ENCODE measurements at regions not wholly inside any gene's neighbourhood (a gene's known extent, or its start where the extent isn't known, plus 50 kb on each side); places are given as distances from the start of the nearest gene placed in this dataset.
"Not testable (repeated sequence)": the region's sequence is repeated elsewhere in the genome, so short reads cannot be mapped to it uniquely, and the experiment has no call there.

DNA sequence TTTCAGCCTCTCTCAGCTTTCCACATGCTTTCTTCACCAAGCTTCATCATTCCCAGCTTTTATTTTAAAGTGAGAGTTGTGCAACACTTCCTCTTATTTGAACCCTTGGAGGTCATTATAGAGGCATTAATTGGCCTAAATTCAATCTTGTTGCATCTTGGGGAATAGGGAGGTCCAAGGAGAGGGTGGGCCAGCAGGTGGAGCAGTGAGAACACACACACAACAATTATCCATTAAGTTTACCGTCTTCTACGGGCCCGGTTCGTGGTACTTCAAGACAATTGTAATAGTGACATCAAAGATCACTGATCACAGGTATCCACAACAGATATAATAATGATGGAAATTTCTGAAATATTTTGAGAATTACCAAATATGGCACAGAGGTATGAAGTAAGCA lies 457.2 kb upstream of the SMIM21 start:
- DNase-seq, result no peak

DNA sequence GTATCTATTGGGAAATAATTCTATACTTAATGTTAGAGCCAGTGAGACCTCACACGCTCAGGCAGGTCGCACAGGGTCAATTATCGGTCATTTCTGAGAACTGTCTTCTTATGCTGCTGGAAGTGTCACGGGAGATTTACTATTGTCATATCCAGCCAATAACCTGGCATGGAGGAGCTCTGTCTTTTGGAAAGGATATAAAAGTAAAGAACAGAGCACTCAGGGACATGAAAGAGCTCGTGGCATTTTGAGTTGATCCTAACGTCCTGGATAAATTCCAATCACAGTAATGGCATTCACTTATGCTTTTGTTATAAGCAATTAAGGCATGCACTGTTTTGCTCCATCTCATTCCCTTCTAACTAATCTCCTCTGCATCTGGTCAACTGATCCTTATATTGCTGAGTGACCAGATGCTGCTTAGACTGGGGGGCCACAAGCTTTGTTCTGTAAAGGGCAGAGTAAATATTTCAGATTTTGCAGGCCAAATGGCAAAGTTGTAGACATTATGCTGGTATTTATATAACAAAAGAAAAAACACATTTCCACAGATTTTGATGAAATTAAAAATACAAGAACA lies 453.5 kb upstream of the SMIM21 start:
- no peak for DNase-seq

GRCh38 chr18:75880266-75880665 lies 452.8 kb upstream of the SMIM21 start:
- DNase-seq, result no peak

- no peak for DNase-seq
These were observed 451.7 kb upstream of the SMIM21 start for GRCh38 chr18:75879196-75879595.

DNA sequence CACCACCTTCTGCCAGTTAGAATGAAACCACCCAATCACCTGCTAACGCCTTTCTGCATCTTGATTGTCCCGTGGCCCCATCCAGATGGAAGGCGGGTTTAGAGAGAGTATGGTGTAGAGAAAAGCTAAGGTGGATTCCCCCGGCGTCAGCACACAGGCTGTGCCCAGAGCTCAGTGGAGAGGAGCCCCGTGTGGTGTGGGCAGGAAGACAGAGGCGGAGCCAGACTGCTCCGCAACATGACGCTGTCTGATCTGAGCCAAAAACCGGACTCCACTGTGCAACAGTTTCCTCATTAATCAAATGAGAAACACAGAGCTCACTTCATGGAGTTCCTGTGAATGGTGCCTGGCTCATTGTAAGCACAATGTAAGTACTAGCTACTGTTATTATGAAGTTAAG lies 448.1 kb upstream of the SMIM21 start:
- DNase-seq, result no peak

GRCh38 chr18:75874401-75875089 lies 447.0 kb upstream of the SMIM21 start:
- DNase-seq, result no peak

DNA sequence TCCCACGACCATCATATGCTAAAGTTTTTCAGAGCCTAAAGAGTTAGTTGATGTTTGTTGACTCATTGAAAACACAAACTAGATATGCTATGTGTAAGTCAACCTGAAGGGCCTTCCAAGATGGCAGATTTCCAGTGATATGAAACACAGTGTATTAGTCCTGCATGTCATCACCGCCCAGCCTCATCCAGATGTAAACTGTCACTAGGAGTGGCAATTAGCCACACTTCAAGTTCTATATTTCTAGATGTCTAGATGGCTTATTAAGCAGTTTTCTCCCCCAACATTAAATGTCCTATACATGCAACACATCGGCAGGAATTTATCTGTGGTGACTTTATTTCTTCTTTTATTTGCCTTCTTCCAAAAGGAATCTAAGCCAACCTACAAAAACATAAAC lies 444.1 kb upstream of the SMIM21 start:
- no peak for DNase-seq

DNA sequence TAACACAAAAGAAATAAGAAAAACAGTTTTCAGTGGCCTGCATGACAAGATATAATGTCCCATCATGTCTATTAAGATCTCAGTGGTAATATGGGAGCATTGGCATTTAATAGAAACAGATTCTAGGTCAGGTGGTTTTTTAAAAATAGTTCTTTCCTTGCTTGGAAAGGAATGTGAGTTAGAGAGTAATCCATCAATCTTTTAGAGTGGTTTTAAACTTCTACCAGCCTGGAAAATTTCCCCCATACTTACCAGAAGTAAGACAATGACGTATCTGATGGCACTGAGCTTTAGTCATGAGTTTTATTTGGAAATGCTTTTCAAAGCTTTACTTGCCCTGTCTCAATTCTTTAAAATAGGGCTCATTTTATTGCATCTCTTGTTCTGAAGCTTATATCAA lies 441.7 kb upstream of the SMIM21 start:
- DNase-seq, result no peak

- DNase-seq, result no peak
These were observed 440.5 kb upstream of the SMIM21 start for GRCh38 chr18:75868031-75868430.

- DNase-seq, result no peak
These were observed 438.1 kb upstream of the SMIM21 start for GRCh38 chr18:75865639-75866038.

DNA sequence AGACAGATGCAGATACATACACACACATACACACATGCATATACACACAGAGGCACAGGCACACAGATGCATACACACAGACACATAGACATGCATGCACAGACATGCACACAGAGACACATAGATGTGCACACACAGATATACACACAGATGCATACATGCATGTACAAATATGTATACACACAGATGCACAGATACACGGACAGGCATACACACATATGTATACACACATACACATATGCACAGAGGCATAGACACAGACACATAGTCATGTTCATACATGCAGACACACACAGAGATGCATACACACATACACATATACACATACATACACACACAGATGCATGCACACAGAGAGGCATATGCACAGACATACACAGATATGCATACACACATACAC lies 437.3 kb upstream of the SMIM21 start:
- DNase-seq, result no peak

GRCh38 chr18:75863696-75864095 lies 436.2 kb upstream of the SMIM21 start:
- DNase-seq, result no peak

GRCh38 chr18:75862458-75862857 lies 435.0 kb upstream of the SMIM21 start:
- DNase-seq, result no peak

DNA sequence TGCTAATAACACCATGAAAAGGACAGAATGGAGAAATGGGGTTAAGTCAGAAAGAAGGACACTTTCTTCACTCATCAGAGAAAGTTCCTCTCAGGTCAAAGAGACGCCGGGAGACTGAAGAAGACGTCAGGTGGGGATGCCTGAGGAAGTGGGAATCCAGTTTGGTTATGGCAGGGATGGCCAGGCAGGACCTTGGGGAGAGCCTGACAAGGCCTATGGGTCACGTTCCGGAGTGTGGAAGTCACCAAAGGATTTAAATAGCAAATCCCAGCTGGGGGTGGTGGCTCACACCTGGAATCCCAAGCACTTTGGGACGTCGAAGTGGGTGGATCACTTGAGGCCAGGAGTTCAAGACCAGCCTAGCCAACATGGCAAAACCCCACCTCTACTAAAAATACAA lies 432.7 kb upstream of the SMIM21 start:
- no peak for DNase-seq

GRCh38 chr18:75859533-75859932 lies 432.0 kb upstream of the SMIM21 start:
- DNase-seq, result no peak

DNA sequence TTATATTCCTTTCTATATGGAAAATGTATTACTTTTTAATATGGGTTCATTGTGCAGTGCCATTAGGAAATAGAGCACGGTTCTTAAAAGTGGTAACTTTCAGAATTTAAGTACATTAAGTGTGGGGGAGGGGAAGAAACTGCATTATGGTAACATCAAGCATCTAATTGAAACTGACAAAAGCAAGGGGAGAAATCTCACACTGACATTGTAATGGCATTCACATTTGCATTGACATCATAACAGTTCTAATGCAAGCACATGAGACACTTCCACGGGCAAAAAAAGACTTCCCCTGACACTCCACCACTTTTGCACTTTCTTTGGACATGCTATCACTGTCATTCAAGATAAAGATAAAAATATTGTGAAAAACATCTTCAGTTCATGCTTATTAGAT lies 431.3 kb upstream of the SMIM21 start:
- no peak for DNase-seq

- no peak for DNase-seq
These were observed 430.1 kb upstream of the SMIM21 start for GRCh38 chr18:75857558-75857957.

- DNase-seq, result no peak
These were observed 427.3 kb upstream of the SMIM21 start for GRCh38 chr18:75854808-75855207.

GRCh38 chr18:75854174-75854573 lies 426.7 kb upstream of the SMIM21 start:
- no peak for DNase-seq

DNA sequence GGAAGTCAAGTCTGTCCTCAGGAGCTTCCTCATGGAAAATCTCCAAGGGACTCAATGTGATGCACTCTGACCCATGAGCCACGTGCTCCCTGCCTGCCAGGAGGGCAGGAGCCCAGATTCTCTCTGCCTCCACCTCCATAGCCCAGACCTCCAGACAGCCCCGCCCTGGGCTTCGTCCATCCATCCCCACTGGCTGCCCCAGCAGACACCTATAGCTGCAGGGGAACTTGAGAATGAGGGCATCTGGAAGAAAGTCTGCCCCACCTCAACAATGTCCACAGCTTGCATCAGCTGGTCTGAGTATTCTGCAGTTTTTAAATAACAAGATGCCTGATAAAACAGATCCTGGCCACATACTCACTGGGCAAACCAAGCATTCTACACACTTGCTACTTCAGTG lies 418.8 kb upstream of the SMIM21 start:
- no peak for DNase-seq

GRCh38 chr18:75845413-75845812 lies 417.9 kb upstream of the SMIM21 start:
- no peak for DNase-seq

GRCh38 chr18:75844146-75844545 lies 416.6 kb upstream of the SMIM21 start:
- no peak for DNase-seq

- DNase-seq, result no peak
These were observed 412.6 kb upstream of the SMIM21 start for GRCh38 chr18:75840131-75840530.

- not testable (repeated sequence) for DNase-seq
These were observed 412.2 kb upstream of the SMIM21 start for GRCh38 chr18:75839686-75840085.

- DNase-seq, result no peak
These were observed 411.5 kb upstream of the SMIM21 start for GRCh38 chr18:75839041-75839440.
